H7 (cell line): ENCODE measurements at regions not wholly inside any gene's neighbourhood (a gene's known extent, or its start where the extent isn't known, plus 50 kb on each side); places are given as distances from the start of the nearest gene placed in this dataset.

Source experiments
- DNase-seq: peaks from one replicate; pipeline ENCODE4 v3.0.0; 2012
- H3K27me3 ChIP-seq: 2 replicates; pipeline ENCODE4 v1.6.0; 2011; ENCODE audit warnings: mild to moderate bottlenecking, low read length; ENCODE audit not compliant: control insufficient read depth, insufficient read depth
- H3K36me3 ChIP-seq: replicated peaks from 2 replicates; pipeline ENCODE4 v1.5.1; 2011; ENCODE audit warnings: low read length; ENCODE audit not compliant: control insufficient read depth, insufficient read depth
- H3K4me3 ChIP-seq: 2 replicates; pipeline ENCODE4 v1.5.1; 2011; ENCODE audit warnings: low read depth, mild to moderate bottlenecking, control low read depth, low read length, moderate library complexity; ENCODE audit not compliant: insufficient read depth

- DNase-seq = no peak
- Histone ChIP-seq H3K27me3 (no peaks in the 10 kb centered on the region), H3K4me3 (no peak overlapping the region), H3K36me3 (no peaks in the 10 kb centered on the region)
Observed at GRCh38 chr14:48456051-48456450, 780.6 kb upstream of the MDGA2 start.

DNA sequence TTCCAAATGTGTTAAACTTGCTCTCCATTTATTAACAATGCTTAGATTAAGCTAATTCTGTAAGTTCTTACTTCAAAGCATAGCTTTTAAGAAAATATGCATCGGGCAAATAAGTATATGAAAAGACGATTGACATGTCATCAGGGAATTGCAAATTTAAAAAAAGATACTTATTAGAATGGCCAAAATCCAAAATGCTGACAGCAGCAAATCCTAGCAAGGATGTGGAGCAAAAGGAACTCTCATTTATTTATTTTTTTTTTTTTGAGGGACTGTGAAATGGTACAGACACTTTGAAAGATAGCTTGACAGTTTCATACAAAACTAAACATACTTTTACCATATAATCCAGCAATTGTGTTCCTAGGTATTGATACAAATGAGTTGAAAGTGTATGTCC, 779.5 kb upstream of the MDGA2 start:
- Histone ChIP-seq H3K4me3 (no peak overlapping the region), H3K27me3 (no peaks in the 10 kb centered on the region), H3K36me3 (no peaks in the 10 kb centered on the region)
- no peak for DNase-seq

DNA sequence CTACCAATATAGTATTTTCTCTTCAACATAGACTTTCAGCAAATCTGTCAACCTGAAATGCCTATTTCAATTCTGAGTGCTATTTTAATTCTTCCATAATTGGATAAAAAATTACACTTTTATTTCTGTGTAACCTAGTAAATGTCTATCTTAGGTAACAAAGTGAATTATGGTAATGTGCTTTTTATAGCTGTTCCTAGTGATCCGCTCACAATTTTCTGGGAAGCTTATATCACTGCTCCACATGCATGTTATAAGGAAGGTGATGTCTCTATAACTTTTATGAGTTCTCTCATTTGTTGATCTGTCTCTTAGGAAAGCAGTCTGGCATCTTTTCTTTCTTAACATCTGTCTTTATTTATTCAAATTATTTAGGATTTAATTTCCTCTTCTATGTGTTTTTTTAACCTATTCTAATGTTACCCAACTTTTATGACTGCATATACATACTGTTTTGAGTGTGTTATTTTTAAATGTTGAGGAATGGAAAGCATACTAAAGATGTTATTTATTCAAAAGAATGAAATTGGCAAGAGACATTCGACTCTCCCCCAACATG, 777.1 kb upstream of the MDGA2 start:
- H3K27me3 ChIP-seq = no peaks in the 10 kb centered on the region
- H3K36me3 ChIP-seq = no peaks in the 10 kb centered on the region

GRCh38 chr14:48435221-48435620, 759.8 kb upstream of the MDGA2 start:
- no peak overlapping the region for H3K4me3 ChIP-seq
- no peaks in the 10 kb centered on the region for H3K36me3 ChIP-seq
- DNase-seq = no peak
- H3K27me3 ChIP-seq = no peaks in the 10 kb centered on the region

More for the DNA sequence above, 777.1 kb upstream of the MDGA2 start:
- no peak overlapping the region for H3K4me3 ChIP-seq
- DNase-seq = no peak

GRCh38 chr14:48430805-48431204, 755.4 kb upstream of the MDGA2 start:
- DNase-seq = no peak
- H3K4me3 ChIP-seq = no peak overlapping the region
- H3K27me3 ChIP-seq = no peaks in the 10 kb centered on the region
- H3K36me3 ChIP-seq = no peaks in the 10 kb centered on the region

DNA sequence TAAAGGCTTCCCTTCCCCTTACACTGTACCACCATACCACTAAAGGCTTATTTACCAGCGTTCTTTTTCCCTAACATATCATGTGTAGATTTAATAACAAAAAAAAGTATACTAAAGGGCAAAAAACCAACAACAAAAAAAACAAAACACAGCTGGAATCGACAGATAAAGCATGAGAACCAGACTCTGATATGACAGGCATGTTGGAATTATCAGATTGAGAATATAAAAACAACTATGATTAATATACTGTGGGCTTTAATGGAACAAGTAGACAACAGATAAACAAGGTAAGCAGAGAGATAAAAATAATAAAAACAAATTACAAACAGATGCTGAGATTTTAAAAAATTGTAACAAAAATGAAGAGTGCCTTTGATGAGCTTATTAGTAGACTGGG, 754.1 kb upstream of the MDGA2 start:
- Histone ChIP-seq H3K4me3 (no peak overlapping the region), H3K27me3 (no peaks in the 10 kb centered on the region), H3K36me3 (no peaks in the 10 kb centered on the region)
- DNase-seq = no peak

DNA sequence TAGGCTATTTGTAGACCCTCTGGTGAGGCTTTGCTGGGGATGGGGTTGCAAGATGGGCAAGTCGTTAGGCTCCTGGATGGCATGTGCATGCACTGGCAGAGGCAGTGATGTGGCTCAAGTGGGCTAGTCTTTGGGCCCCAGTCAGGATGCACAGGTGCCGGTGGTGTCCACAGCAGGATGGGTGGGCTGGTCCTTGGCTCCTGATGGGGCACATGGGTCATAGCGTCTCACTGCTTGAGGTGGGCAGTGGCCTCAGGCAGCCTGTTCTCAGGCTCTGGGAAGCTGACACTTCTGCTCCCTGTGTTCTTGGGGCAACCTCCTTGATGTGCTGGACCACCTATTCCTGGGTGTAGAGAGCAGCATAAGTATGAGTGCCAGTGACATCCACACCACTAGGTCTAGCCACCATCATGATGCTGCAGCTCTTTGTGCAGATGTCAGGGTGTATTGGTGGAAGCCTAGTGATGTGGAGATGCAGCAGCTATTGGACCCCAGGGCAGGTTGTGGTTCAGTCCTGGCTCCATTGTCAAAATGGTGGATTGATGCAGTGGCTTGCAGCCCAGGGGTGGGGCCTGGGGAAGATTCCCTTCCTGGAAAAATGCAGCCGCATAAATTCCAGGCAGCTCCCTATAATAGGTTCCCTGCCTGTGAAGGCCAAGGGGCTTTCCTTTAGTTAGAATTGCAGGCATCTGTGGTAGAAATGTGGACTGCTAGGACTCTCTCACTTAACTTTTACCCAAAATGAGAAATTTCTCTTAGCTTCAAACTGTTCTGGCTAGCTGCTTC, 742.5 kb upstream of the MDGA2 start:
- no peak overlapping the region for H3K4me3 ChIP-seq
- no peaks in the 10 kb centered on the region for H3K36me3 ChIP-seq
- no peak for DNase-seq
- H3K27me3 ChIP-seq = no peaks in the 10 kb centered on the region

GRCh38 chr14:48401321-48401720, 725.9 kb upstream of the MDGA2 start:
- Histone ChIP-seq H3K27me3 (no peaks in the 10 kb centered on the region), H3K36me3 (no peaks in the 10 kb centered on the region), H3K4me3 (no peak overlapping the region)
- no peak for DNase-seq

DNA sequence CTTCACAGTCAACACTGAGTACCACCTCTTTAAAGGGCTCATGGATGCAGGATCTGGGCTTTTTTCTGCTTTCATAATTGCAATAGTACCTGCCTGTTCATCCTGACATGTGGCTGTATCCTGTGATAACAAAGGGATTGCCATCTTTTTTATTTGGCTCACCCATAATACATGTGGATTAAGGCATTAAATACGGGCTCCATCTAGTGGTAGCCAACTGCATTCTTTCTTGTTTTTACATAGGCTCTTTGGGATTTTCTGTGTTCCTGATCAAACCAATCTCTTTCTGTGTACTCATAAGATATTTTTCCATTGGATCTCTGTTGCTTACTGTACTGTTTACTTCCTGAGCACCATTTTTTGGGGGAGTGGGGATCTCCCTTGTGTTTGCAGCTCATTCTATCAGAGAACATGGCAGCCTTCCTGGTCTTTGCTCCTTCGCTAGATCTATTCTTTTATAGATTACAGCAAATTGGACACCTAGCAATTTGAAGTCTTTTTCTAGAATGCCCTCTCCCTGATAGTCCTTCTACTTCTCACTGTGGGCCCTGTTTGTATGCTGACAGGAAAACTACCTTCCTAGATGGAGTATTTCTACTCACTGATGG, 723.4 kb upstream of the MDGA2 start:
- Histone ChIP-seq H3K4me3 (no peak overlapping the region), H3K36me3 (no peaks in the 10 kb centered on the region), H3K27me3 (no peaks in the 10 kb centered on the region)
- peak; percentile 10 for DNase-seq

DNA sequence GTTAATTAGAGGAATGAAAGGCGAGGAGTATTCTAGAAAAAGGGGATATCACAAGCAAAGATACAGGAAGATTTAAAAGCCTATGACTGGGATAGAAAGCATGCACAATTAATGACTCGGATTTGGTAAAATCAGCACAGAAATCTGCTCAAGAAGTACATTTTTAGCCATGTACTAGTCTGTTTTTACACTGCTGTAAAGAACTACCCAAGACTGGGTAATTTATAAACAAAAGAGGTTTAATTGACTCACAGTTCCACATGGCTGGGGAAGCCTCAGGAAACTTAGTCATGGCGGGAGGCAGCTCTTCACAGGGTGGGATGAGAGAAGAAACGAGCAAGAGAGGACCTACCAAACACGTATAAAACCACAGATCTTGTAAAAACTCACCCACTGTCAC, 716.3 kb upstream of the MDGA2 start:
- Histone ChIP-seq H3K36me3 (no peaks in the 10 kb centered on the region), H3K27me3 (no peaks in the 10 kb centered on the region), H3K4me3 (no peak overlapping the region)
- DNase-seq = no peak

DNA sequence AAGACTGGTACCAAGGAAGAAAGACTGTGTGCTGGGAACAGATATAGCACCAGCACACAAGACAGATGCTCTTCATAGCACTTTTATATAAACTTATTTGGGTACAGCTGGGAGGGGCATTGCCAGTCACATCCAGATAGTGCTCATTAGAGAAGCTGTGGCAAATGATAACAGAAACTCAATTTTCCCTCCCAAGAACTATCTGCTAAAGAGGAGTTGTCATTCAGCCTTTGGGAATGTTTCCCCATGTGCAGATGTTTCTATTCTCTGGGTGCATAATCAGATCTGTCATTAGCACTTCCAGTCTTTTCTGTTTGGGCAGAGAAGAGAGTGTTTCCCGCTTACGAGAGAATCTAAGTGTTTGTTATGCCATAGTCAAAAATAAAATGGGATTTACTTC, 714.9 kb upstream of the MDGA2 start:
- DNase-seq = no peak
- Histone ChIP-seq H3K4me3 (no peak overlapping the region), H3K36me3 (no peaks in the 10 kb centered on the region), H3K27me3 (no peaks in the 10 kb centered on the region)

DNA sequence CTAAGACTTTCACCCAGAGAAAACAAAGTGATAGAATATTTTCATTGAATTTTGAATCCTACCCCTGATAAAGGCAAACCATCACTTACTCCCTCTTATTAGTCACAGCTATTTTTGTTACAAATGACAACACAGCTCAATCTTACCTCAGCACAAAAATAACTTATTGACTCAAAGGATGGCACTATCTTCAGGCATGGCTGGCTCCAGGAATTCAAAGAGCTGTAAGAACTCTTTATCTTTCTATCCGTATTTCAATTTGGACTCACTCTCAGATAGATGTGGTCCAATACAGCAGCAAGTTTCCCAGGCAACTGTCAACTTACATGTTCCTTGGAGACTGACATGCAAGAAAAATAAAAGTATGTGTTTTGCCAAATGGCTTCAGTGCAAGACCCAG, 709.4 kb upstream of the MDGA2 start:
- Histone ChIP-seq H3K36me3 (no peaks in the 10 kb centered on the region), H3K27me3 (no peaks in the 10 kb centered on the region), H3K4me3 (no peak overlapping the region)
- DNase-seq = no peak

GRCh38 chr14:48382961-48383360, 707.6 kb upstream of the MDGA2 start:
- Histone ChIP-seq H3K27me3 (no peaks in the 10 kb centered on the region), H3K4me3 (no peak overlapping the region), H3K36me3 (no peaks in the 10 kb centered on the region)
- no peak for DNase-seq

DNA sequence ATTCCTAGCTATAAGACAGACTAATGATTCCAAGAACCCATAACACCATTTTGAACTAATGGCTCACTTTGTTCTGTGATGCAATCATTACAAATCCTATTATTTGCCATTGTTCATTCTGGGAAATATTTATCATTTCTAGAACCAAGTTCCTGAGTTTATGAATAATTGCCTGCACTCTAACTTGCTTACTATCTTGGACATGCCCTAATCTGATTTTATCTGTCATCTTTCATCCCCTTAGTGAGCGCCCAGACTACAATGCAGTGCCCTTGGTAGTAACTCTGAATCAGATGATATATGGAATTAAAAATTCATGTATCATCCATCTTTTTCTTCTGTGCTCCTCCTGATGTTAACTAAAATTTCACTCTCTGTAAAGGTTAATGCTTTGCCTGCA, 703.1 kb upstream of the MDGA2 start:
- no peaks in the 10 kb centered on the region for H3K27me3 ChIP-seq
- H3K36me3 ChIP-seq = no peaks in the 10 kb centered on the region
- DNase-seq = no peak
- H3K4me3 ChIP-seq = no peak overlapping the region

GRCh38 chr14:48373981-48374380, 698.6 kb upstream of the MDGA2 start:
- Histone ChIP-seq H3K27me3 (no peaks in the 10 kb centered on the region), H3K36me3 (no peaks in the 10 kb centered on the region), H3K4me3 (no peak overlapping the region)
- no peak for DNase-seq
